Liver (tissue), 3 donors: ENCODE measurements at regions not wholly inside any gene's neighbourhood (a gene's known extent, or its start where the extent isn't known, plus 50 kb on each side); places are given as distances from the start of the nearest gene placed in this dataset.

Experiments
- ATF3 ChIP-seq: IDR thresholded peaks from 2 replicates; pipeline ENCODE4 v1.6.1; 2016; ENCODE audit warnings: antibody characterized with exemption
- CTCF ChIP-seq: fragments of 150-350 bp; IDR thresholded peaks from 2 replicates; pipeline ENCODE4 v1.5.1; 2017; ENCODE audit warnings: improper control_type of control experiment, low read depth, low read length; ENCODE audit not compliant: missing input control
- EGR1 ChIP-seq, 2 donors: IDR thresholded peaks; 2 replicates each; pipeline ENCODE4 v1.6.1; 2016 to 2018; ENCODE audit warnings: antibody characterized with exemption in 2 of 2, low read depth in 2 of 2
- FOXA2 ChIP-seq: IDR thresholded peaks from 2 replicates; pipeline ENCODE4 v1.6.1; 2016; ENCODE audit warnings: antibody characterized with exemption
- GABPA ChIP-seq, 2 donors: IDR thresholded peaks in 1 of 2; conservative IDR thresholded peaks in 1 of 2; 2 replicates each; pipeline ENCODE4 v1.6.1; 2016; ENCODE audit warnings: antibody characterized with exemption in 2 of 2, mild to moderate bottlenecking in 1 of 2, moderate library complexity in 1 of 2
- HNF4G ChIP-seq: IDR thresholded peaks from 2 replicates; pipeline ENCODE4 v1.6.1; 2016; ENCODE audit warnings: antibody characterized with exemption
- MAX ChIP-seq: IDR thresholded peaks from 2 replicates; pipeline ENCODE4 v1.6.1; 2016; ENCODE audit warnings: antibody characterized with exemption
- RAD21 ChIP-seq, 2 donors: IDR thresholded peaks; 2 replicates each; pipeline ENCODE4 v1.6.1; 2016; ENCODE audit warnings: antibody characterized with exemption in 2 of 2, mild to moderate bottlenecking in 2 of 2
- RXRA ChIP-seq, 2 donors: IDR thresholded peaks; 2 replicates each; pipeline ENCODE4 v1.6.1; 2017 to 2018; ENCODE audit warnings: antibody characterized with exemption in 2 of 2, mild to moderate bottlenecking in 1 of 2
- SP1 ChIP-seq: IDR thresholded peaks from 2 replicates; pipeline ENCODE4 v1.6.1; 2018; ENCODE audit warnings: antibody characterized with exemption, mild to moderate bottlenecking
- TAF1 ChIP-seq: conservative IDR thresholded peaks from 2 replicates; pipeline ENCODE4 v1.6.1; 2016; ENCODE audit warnings: antibody characterized with exemption, mild to moderate bottlenecking
- ZBTB33 ChIP-seq: IDR thresholded peaks from 2 replicates; pipeline ENCODE4 v1.6.1; 2016; ENCODE audit warnings: antibody characterized with exemption
- TF ChIP-seq, protein P1 (sequence below): IDR thresholded peaks from 2 replicates; pipeline ENCODE4 v1.6.1; 2016; ENCODE audit warnings: antibody characterized with exemption, mild to moderate bottlenecking
- donor health status: healthy.
- donor health status: healthy.

- TF ChIP-seq CTCF (no peak), SP1 (no peak), GABPA (IDR thresholded peaks at IDR 0.05 in 1 of 2, conservative IDR thresholded peaks at IDR 0.05 in 1 of 2) (no peak), RAD21 (IDR thresholded peaks at IDR 0.05) (no peak), ZBTB33 (no peak), EGR1 (IDR thresholded peaks at IDR 0.05; ENCODE audit: low read depth in 2 of 2) (no peak), TAF1 (no peak), MAX (no peak), ATF3 (no peak), RXRA (IDR thresholded peaks at IDR 0.05) (no peak), FOXA2 (no peak), HNF4G (no peak)
- TF ChIP-seq, protein P1, sequence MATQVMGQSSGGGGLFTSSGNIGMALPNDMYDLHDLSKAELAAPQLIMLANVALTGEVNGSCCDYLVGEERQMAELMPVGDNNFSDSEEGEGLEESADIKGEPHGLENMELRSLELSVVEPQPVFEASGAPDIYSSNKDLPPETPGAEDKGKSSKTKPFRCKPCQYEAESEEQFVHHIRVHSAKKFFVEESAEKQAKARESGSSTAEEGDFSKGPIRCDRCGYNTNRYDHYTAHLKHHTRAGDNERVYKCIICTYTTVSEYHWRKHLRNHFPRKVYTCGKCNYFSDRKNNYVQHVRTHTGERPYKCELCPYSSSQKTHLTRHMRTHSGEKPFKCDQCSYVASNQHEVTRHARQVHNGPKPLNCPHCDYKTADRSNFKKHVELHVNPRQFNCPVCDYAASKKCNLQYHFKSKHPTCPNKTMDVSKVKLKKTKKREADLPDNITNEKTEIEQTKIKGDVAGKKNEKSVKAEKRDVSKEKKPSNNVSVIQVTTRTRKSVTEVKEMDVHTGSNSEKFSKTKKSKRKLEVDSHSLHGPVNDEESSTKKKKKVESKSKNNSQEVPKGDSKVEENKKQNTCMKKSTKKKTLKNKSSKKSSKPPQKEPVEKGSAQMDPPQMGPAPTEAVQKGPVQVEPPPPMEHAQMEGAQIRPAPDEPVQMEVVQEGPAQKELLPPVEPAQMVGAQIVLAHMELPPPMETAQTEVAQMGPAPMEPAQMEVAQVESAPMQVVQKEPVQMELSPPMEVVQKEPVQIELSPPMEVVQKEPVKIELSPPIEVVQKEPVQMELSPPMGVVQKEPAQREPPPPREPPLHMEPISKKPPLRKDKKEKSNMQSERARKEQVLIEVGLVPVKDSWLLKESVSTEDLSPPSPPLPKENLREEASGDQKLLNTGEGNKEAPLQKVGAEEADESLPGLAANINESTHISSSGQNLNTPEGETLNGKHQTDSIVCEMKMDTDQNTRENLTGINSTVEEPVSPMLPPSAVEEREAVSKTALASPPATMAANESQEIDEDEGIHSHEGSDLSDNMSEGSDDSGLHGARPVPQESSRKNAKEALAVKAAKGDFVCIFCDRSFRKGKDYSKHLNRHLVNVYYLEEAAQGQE: no peak
These were observed 117.0 kb downstream of the ZC3H11B start for GRCh38 chr1:219495737-219496408.
